DND-41 (cell line): ENCODE measurements at regions not wholly inside any gene's neighbourhood (a gene's known extent, or its start where the extent isn't known, plus 50 kb on each side); places are given as distances from the start of the nearest gene placed in this dataset.

Source experiments
- CTCF ChIP-seq: IDR thresholded peaks from 2 replicates; pipeline ENCODE4 v1.5.1; 2012; ENCODE audit warnings: borderline replicate concordance, low read length, moderate library complexity, mild to moderate bottlenecking; ENCODE audit not compliant: poor library complexity, severe bottlenecking; ENCODE audit errors: extremely low read depth
- EZH2 ChIP-seq: IDR thresholded peaks from 3 replicates; pipeline ENCODE4 v1.6.1; 2012; ENCODE audit warnings: borderline replicate concordance, low read depth, mild to moderate bottlenecking, moderate library complexity, low read length, inconsistent platforms; ENCODE audit not compliant: severe bottlenecking

- no peak for TF ChIP-seq CTCF
- TF ChIP-seq EZH2 = no peak
Observed at GRCh38 chr1:186763107-186763506, 65.6 kb upstream of the PLA2G4A start.
